ENCODE measurements at regions not wholly inside any gene's neighbourhood (a gene's known extent, or its start where the extent isn't known, plus 50 kb on each side); places are given as distances from the start of the nearest gene placed in this dataset.

- CTCF ChIA-PET = no interaction called here
- POLR2A ChIA-PET = no interaction called here
- DNase-seq (ENCODE audit: low read depth, low spot score) = no peak
These were observed 547.3 kb upstream of the B3GALT2 start for GRCh38 chr1:193733674-193734073.

DNA sequence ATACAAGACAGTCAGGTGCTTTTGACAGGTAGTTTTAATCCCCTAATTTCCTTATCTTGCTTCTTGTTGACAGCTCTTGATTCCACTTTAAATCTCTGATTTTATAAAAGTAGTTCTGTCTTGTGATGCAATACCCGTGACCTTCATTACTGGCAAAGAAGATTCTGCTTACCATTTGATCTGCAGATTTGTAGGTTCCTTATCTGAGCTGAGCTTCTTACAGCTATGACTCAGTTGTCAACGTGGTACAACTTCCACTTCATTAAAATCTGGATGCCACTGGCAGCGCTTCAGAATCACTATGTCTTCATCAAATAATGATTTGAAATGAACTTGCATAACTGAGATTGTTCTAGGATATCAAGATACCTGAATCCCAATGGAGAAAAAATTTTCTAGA is 543.6 kb upstream of the B3GALT2 start:
- no peak overlapping the region for H3K4me3 ChIP-seq (ENCODE audit: low read depth, low read length)
- DNase-seq (ENCODE audit: low read depth, low spot score) = no peak
- ChIA-PET POLR2A (no interaction called here), CTCF (no interaction called here)
- no peak for TF ChIP-seq CTCF (IDR thresholded peaks at IDR 0.05; ENCODE audit: insufficient read depth, low read length, missing control alignments)

More at GRCh38 chr1:193733674-193734073, 547.3 kb upstream of the B3GALT2 start:
- H3K4me3 ChIP-seq (ENCODE audit: low read depth, low read length) = no peak overlapping the region
- TF ChIP-seq CTCF (IDR thresholded peaks at IDR 0.05; ENCODE audit: insufficient read depth, low read length, missing control alignments) = no peak

GRCh38 chr1:193729429-193729828 is 543.0 kb upstream of the B3GALT2 start:
- no peak for TF ChIP-seq CTCF (IDR thresholded peaks at IDR 0.05; ENCODE audit: insufficient read depth, low read length, missing control alignments)
- ChIA-PET POLR2A (no interaction called here), CTCF (no interaction called here)
- no peak for DNase-seq (ENCODE audit: low read depth, low spot score)
- H3K4me3 ChIP-seq (ENCODE audit: low read depth, low read length) = no peak overlapping the region

DNA sequence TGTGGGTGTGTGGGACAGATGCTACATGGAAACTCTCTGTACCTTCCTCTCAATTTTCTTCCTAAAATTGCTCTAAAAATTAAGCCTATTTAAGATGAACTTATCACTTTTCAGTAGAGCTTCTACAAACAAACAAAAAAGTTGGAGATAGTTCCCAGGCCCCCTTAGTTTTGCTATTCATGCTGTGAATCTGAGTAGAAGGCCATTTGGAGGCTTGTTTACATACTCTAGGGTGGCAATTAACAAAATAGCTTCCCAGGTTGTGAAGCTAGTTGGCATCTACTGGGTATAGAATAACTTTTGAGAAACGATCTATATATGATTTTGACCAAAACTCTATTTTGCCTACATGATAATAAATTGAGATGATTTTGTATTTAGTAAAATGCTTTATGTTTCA is 541.4 kb upstream of the B3GALT2 start:
- ChIA-PET POLR2A (no interaction called here), CTCF (no interaction called here)
- no peak overlapping the region for H3K4me3 ChIP-seq (ENCODE audit: low read depth, low read length)
- TF ChIP-seq CTCF (IDR thresholded peaks at IDR 0.05; ENCODE audit: insufficient read depth, low read length, missing control alignments) = no peak
- DNase-seq (ENCODE audit: low read depth, low spot score) = no peak

GRCh38 chr1:193726722-193727121 is 540.3 kb upstream of the B3GALT2 start:
- no peak for DNase-seq (ENCODE audit: low read depth, low spot score)
- no peak overlapping the region for H3K4me3 ChIP-seq (ENCODE audit: low read depth, low read length)
- TF ChIP-seq CTCF (IDR thresholded peaks at IDR 0.05; ENCODE audit: insufficient read depth, low read length, missing control alignments) = no peak
- ChIA-PET CTCF (no interaction called here), POLR2A (no interaction called here)

DNA sequence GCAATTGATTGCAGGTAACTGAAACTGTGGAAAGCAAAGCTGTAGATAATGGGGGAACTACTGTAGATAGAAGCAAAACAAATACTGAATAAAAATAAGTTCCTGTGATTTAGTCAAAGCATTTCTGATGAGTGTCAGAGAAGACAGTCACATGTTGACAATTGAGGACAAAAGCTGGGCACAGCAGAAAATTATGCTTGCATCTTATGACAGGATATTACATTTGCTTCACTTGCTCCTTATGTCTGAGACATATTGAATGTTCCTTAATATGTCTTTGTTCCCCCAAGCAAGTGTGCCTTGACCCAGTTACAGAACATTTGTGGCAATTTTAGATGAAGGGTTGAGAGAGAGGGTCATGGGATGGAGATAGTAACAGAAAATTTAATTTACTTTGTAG is 526.0 kb upstream of the B3GALT2 start:
- ChIA-PET CTCF (interaction anchor here (0.9 kb wide), 1 partner anchor 62 kb away, joined by 3 read pairs; no protein-coding TSS in a partner anchor), POLR2A (no interaction called here)
- H3K4me3 ChIP-seq (ENCODE audit: low read depth, low read length) = no peak overlapping the region
- no peak for DNase-seq (ENCODE audit: low read depth, low spot score)
- TF ChIP-seq CTCF (IDR thresholded peaks at IDR 0.05; ENCODE audit: insufficient read depth, low read length, missing control alignments) = no peak

All from AG04449 (cell line).